H1 (cell line): ENCODE measurements at regions not wholly inside any gene's neighbourhood (a gene's known extent, or its start where the extent isn't known, plus 50 kb on each side); places are given as distances from the start of the nearest gene placed in this dataset.

Experiments used
- USF2 ChIP-seq: IDR thresholded peaks from 2 replicates; pipeline ENCODE4 v1.6.1; 2011; ENCODE audit warnings: low read length, improper control_type of control experiment

- no peak for TF ChIP-seq USF2
Measured at GRCh38 chrX:131915488-131915887, 107.6 kb upstream of the STK26 start (continued).
